ENCODE measurements at regions not wholly inside any gene's neighbourhood (a gene's known extent, or its start where the extent isn't known, plus 50 kb on each side); places are given as distances from the start of the nearest gene placed in this dataset.

GRCh38 chr10:61612450-61612849 lies 50.3 kb upstream of the CABCOCO1 start:
- H3K4me1 ChIP-seq (ENCODE audit: control insufficient read depth, insufficient read depth, low read depth, low read length), result no peaks in the 10 kb centered on the region
- no peak overlapping the region for H2BK120ac ChIP-seq (ENCODE audit: low read depth, low read length)
- no peak overlapping the region for H3K4ac ChIP-seq (ENCODE audit: low read depth in 1 of 2, low read length in 2 of 2)
- H2AFZ ChIP-seq (ENCODE audit: low read depth, low read length), result no peak overlapping the region
- no peak overlapping the region for H2BK15ac ChIP-seq (ENCODE audit: low read depth, poor library complexity, severe bottlenecking)
- no peak overlapping the region for H3K4me3 ChIP-seq (ENCODE audit: insufficient read depth in 1 of 2, low read depth in 1 of 2, low read length in 2 of 2)
- no peaks in the 10 kb centered on the region for H3K9me3 ChIP-seq (ENCODE audit: control insufficient read depth, low read length)
- 15% methylated on average over 2 of the region's 3 CpGs for WGBS
- no peak overlapping the region for H3K27ac ChIP-seq (ENCODE audit: low read length, poor library complexity, severe bottlenecking)
- H2AK5ac ChIP-seq (ENCODE audit: low read length, severe bottlenecking), result no peak overlapping the region
- no peaks in the 10 kb centered on the region for H3K36me3 ChIP-seq (ENCODE audit: control insufficient read depth in 1 of 2, insufficient read depth in 2 of 2, low read depth in 1 of 2, low read length in 2 of 2)
- H3K4me2 ChIP-seq (ENCODE audit: low read length, poor library complexity, severe bottlenecking), result no peak overlapping the region
- H3K18ac ChIP-seq (ENCODE audit: low read depth in 1 of 2, low read length in 2 of 2), result no peak overlapping the region
- H3K27me3 ChIP-seq (ENCODE audit: control insufficient read depth in 1 of 2, insufficient read depth in 1 of 2, low read length in 2 of 2), result no peaks in the 10 kb centered on the region
- no peak overlapping the region for H3K14ac ChIP-seq (ENCODE audit: low read length in 2 of 2)
- H2BK5ac ChIP-seq (ENCODE audit: low read depth, low read length, poor library complexity, severe bottlenecking), result no peak overlapping the region
- no peak overlapping the region for H4K8ac ChIP-seq (ENCODE audit: low read length)
- DNase-seq, result no peak
- H3K9ac ChIP-seq (ENCODE audit: low read length), result no peak overlapping the region
- no peak overlapping the region for H2BK12ac ChIP-seq (ENCODE audit: low read length in 2 of 2)
- H3K23ac ChIP-seq (ENCODE audit: low read length in 2 of 2), result no peak overlapping the region
- no peak overlapping the region for H4K91ac ChIP-seq (ENCODE audit: low read length)
- no peaks in the 10 kb centered on the region for H3K79me1 ChIP-seq (replicated peaks; ENCODE audit: low read length, poor library complexity, severe bottlenecking)

- Histone ChIP-seq H3K9ac (ENCODE audit: low read length) (no peak overlapping the region), H2AFZ (ENCODE audit: low read depth, low read length) (no peak overlapping the region), H3K4me3 (ENCODE audit: insufficient read depth in 1 of 2, low read depth in 1 of 2, low read length in 2 of 2) (no peak overlapping the region), H2BK12ac (ENCODE audit: low read length in 2 of 2) (no peak overlapping the region), H3K36me3 (ENCODE audit: control insufficient read depth in 1 of 2, insufficient read depth in 2 of 2, low read depth in 1 of 2, low read length in 2 of 2) (no peaks in the 10 kb centered on the region), H3K14ac (ENCODE audit: low read length in 2 of 2) (no peak overlapping the region), H3K79me1 (replicated peaks; ENCODE audit: low read length, poor library complexity, severe bottlenecking) (no peaks in the 10 kb centered on the region), H2BK15ac (ENCODE audit: low read depth, poor library complexity, severe bottlenecking) (no peak overlapping the region), H2BK120ac (ENCODE audit: low read depth, low read length) (no peak overlapping the region), H2BK5ac (ENCODE audit: low read depth, low read length, poor library complexity, severe bottlenecking) (no peak overlapping the region), H3K9me3 (ENCODE audit: control insufficient read depth, low read length) (no peaks in the 10 kb centered on the region), H3K4ac (ENCODE audit: low read depth in 1 of 2, low read length in 2 of 2) (no peak overlapping the region), H3K23ac (ENCODE audit: low read length in 2 of 2) (no peak overlapping the region), H3K18ac (ENCODE audit: low read depth in 1 of 2, low read length in 2 of 2) (no peak overlapping the region), H4K91ac (ENCODE audit: low read length) (no peak overlapping the region), H3K27me3 (ENCODE audit: control insufficient read depth in 1 of 2, insufficient read depth in 1 of 2, low read length in 2 of 2) (no peaks in the 10 kb centered on the region), H2AK5ac (ENCODE audit: low read length, severe bottlenecking) (no peak overlapping the region), H3K4me1 (ENCODE audit: control insufficient read depth, insufficient read depth, low read depth, low read length) (no peaks in the 10 kb centered on the region), H3K27ac (ENCODE audit: low read length, poor library complexity, severe bottlenecking) (no peak overlapping the region), H3K4me2 (ENCODE audit: low read length, poor library complexity, severe bottlenecking) (no peak overlapping the region), H4K8ac (ENCODE audit: low read length) (no peak overlapping the region)
- no peak for DNase-seq
- WGBS, result 82% methylated on average over 2 of the region's 2 CpGs
Observed at GRCh38 chr10:61612009-61612408, 50.7 kb upstream of the CABCOCO1 start.

- WGBS, result no CpG with 5 or more reads among the region's 1 CpG
- Histone ChIP-seq H3K36me3 (ENCODE audit: control insufficient read depth in 1 of 2, insufficient read depth in 2 of 2, low read depth in 1 of 2, low read length in 2 of 2) (no peaks in the 10 kb centered on the region), H3K4me1 (ENCODE audit: control insufficient read depth, insufficient read depth, low read depth, low read length) (no peaks in the 10 kb centered on the region), H3K4ac (ENCODE audit: low read depth in 1 of 2, low read length in 2 of 2) (no peak overlapping the region), H3K23ac (ENCODE audit: low read length in 2 of 2) (no peak overlapping the region), H4K91ac (ENCODE audit: low read length) (no peak overlapping the region), H3K27ac (ENCODE audit: low read length, poor library complexity, severe bottlenecking) (no peak overlapping the region), H4K8ac (ENCODE audit: low read length) (no peak overlapping the region), H3K14ac (ENCODE audit: low read length in 2 of 2) (no peak overlapping the region), H2AFZ (ENCODE audit: low read depth, low read length) (no peak overlapping the region), H2AK5ac (ENCODE audit: low read length, severe bottlenecking) (no peak overlapping the region), H2BK120ac (ENCODE audit: low read depth, low read length) (no peak overlapping the region), H3K4me3 (ENCODE audit: insufficient read depth in 1 of 2, low read depth in 1 of 2, low read length in 2 of 2) (no peak overlapping the region), H3K9me3 (ENCODE audit: control insufficient read depth, low read length) (no peaks in the 10 kb centered on the region), H2BK15ac (ENCODE audit: low read depth, poor library complexity, severe bottlenecking) (no peak overlapping the region), H3K4me2 (ENCODE audit: low read length, poor library complexity, severe bottlenecking) (no peak overlapping the region), H2BK5ac (ENCODE audit: low read depth, low read length, poor library complexity, severe bottlenecking) (no peak overlapping the region), H3K27me3 (ENCODE audit: control insufficient read depth in 1 of 2, insufficient read depth in 1 of 2, low read length in 2 of 2) (no peaks in the 10 kb centered on the region), H3K18ac (ENCODE audit: low read depth in 1 of 2, low read length in 2 of 2) (no peak overlapping the region), H2BK12ac (ENCODE audit: low read length in 2 of 2) (no peak overlapping the region), H3K9ac (ENCODE audit: low read length) (no peak overlapping the region), H3K79me1 (replicated peaks; ENCODE audit: low read length, poor library complexity, severe bottlenecking) (no peaks in the 10 kb centered on the region)
- no peak for DNase-seq
Observed at GRCh38 chr10:61609701-61610100, 53.0 kb upstream of the CABCOCO1 start.

- no peak for DNase-seq
- Histone ChIP-seq H2BK5ac (ENCODE audit: low read depth, low read length, poor library complexity, severe bottlenecking) (no peak overlapping the region), H2BK120ac (ENCODE audit: low read depth, low read length) (no peak overlapping the region), H3K18ac (ENCODE audit: low read depth in 1 of 2, low read length in 2 of 2) (no peak overlapping the region), H2AFZ (ENCODE audit: low read depth, low read length) (no peak overlapping the region), H2AK5ac (ENCODE audit: low read length, severe bottlenecking) (no peak overlapping the region), H4K91ac (ENCODE audit: low read length) (no peak overlapping the region), H3K79me1 (replicated peaks; ENCODE audit: low read length, poor library complexity, severe bottlenecking) (no peaks in the 10 kb centered on the region), H3K27me3 (ENCODE audit: control insufficient read depth in 1 of 2, insufficient read depth in 1 of 2, low read length in 2 of 2) (no peaks in the 10 kb centered on the region), H3K23ac (ENCODE audit: low read length in 2 of 2) (no peak overlapping the region), H3K9me3 (ENCODE audit: control insufficient read depth, low read length) (no peaks in the 10 kb centered on the region), H3K36me3 (ENCODE audit: control insufficient read depth in 1 of 2, insufficient read depth in 2 of 2, low read depth in 1 of 2, low read length in 2 of 2) (no peaks in the 10 kb centered on the region), H3K4me1 (ENCODE audit: control insufficient read depth, insufficient read depth, low read depth, low read length) (no peaks in the 10 kb centered on the region), H3K4me3 (ENCODE audit: insufficient read depth in 1 of 2, low read depth in 1 of 2, low read length in 2 of 2) (no peak overlapping the region), H4K8ac (ENCODE audit: low read length) (no peak overlapping the region), H2BK15ac (ENCODE audit: low read depth, poor library complexity, severe bottlenecking) (no peak overlapping the region), H3K27ac (ENCODE audit: low read length, poor library complexity, severe bottlenecking) (no peak overlapping the region), H3K14ac (ENCODE audit: low read length in 2 of 2) (no peak overlapping the region), H2BK12ac (ENCODE audit: low read length in 2 of 2) (no peak overlapping the region), H3K9ac (ENCODE audit: low read length) (no peak overlapping the region), H3K4me2 (ENCODE audit: low read length, poor library complexity, severe bottlenecking) (no peak overlapping the region), H3K4ac (ENCODE audit: low read depth in 1 of 2, low read length in 2 of 2) (no peak overlapping the region)
- WGBS, result 97% methylated on average over 5 of the region's 8 CpGs
Observed at GRCh38 chr10:61608255-61609033, 54.3 kb upstream of the CABCOCO1 start.

Data from mesenchymal stem cell (in vitro differentiated cells and primary cell).